H1 (cell line): ENCODE measurements at regions not wholly inside any gene's neighbourhood (a gene's known extent, or its start where the extent isn't known, plus 50 kb on each side); places are given as distances from the start of the nearest gene placed in this dataset.

Experiments used
- EZH2 ChIP-seq: fragments of 200-600 bp; sonication (generic); IDR thresholded peaks from 2 replicates; pipeline ENCODE4 v1.7.1; 2012; ENCODE audit warnings: low read depth, mild to moderate bottlenecking, moderate library complexity, low read length, inconsistent platforms; ENCODE audit not compliant: severe bottlenecking
- MAFK ChIP-seq: IDR thresholded peaks from 2 replicates; pipeline ENCODE4 v1.6.1; 2012; ENCODE audit warnings: low read depth, mild to moderate bottlenecking, improper control_type of control experiment, low read length
- RNF2 ChIP-seq: fragments of 200-900, 300-1000 bp; sonication (generic); IDR thresholded peaks from 2 replicates; pipeline ENCODE4 v1.7.1; 2016; ENCODE audit warnings: borderline replicate concordance, low read depth, mild to moderate bottlenecking, antibody characterized with exemption, low read length; ENCODE audit not compliant: poor library complexity, severe bottlenecking; ENCODE audit errors: missing control alignments

DNA sequence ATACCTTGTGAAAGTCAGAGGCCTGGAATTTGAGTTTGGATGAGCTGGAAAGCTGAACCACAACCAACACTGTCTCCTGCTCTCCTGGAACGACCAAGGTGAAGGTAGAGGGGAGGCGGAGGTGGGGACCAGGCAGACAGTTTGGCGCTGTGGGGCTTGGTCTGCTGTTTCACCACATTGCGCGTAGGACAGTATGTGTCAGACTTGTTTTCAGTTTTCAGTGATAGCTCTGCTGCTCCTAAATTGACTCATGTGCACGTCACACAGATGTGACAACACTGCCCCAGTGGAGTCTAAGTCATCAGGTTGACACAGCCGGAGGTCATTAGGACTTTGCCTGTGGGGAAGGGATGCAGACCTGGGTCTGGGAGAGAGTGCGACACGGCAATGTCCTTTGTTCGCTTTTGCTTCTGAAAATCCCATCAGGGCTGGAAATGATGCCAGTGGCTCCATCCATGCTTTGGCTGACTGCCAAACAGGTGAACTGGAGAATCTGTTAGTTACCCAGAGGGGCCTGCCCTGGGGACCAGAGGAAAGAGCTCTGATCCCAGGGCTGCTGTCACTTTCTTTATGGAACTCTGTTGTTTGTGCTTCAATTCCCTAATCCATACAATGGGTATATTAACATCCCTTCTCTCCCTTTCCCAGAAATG lies 255.5 kb downstream of the CDC5L start (continued):
- TF ChIP-seq EZH2 (no peak), MAFK (no peak), RNF2 (no peak)
- TF ChIP-seq, all 59 proteins: peak for 0
